ENCODE measurements at regions not wholly inside any gene's neighbourhood (a gene's known extent, or its start where the extent isn't known, plus 50 kb on each side); places are given as distances from the start of the nearest gene placed in this dataset.

DNA sequence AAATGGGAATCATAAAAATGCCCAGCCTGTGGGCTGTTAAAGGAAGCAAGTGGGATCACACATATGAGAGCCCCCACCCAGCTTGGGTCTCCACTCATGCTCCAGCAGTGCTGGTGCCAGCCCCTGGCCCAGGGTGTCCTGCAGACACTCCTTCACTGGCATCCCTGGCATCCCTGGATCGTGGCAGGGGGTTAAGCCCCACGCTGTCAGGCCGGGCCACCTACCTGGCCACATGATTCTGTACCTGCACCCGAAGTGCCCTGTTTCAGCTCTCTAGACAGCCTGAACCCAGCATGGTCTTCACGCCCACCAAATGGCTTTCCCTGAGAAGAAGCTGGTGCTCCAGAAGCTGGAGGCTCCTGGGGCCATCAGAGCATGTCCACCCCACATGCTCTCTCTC lies 137.4 kb downstream of the INHBB start:
- no peaks in the 10 kb centered on the region for H3K79me2 ChIP-seq (ENCODE audit: insufficient read depth, low read length)
- no peak overlapping the region for H2AFZ ChIP-seq (ENCODE audit: low read length)
- H3K36me3 ChIP-seq (replicated peaks in 1 of 2; ENCODE audit: control insufficient read depth in 1 of 2, insufficient read depth in 2 of 2, low read length in 2 of 2): no peaks in the 10 kb centered on the region
- ATAC-seq (no peak), FAIRE-seq (no peak), DNase-seq (ENCODE audit: low spot score) (no peak)
- no peaks in the 10 kb centered on the region for H3K9me3 ChIP-seq (ENCODE audit: low read length)
- ChIA-PET CTCF (ENCODE audit: low intra/inter-chr PET ratio, low total read pairs) (no interaction called here), POLR2A (interaction anchor here (1.0 kb wide), 1 partner anchor 17 kb away, joined by 10 read pairs; no protein-coding TSS in a partner anchor)
- TF ChIP-seq ZFP90 (CRISPR knock-in tag; IDR thresholded peaks at IDR 0.05; ENCODE audit: borderline replicate concordance): no peak
- no peak for TF ChIP-seq ZNF558 (CRISPR knock-in tag; IDR thresholded peaks at IDR 0.05; ENCODE audit: borderline replicate concordance)
- TF ChIP-seq KMT2B (CRISPR knock-in tag; IDR thresholded peaks at IDR 0.05): no peak
- TF ChIP-seq PAF1 (CRISPR knock-in tag; IDR thresholded peaks at IDR 0.05): no peak
- TF ChIP-seq ZNF572 (CRISPR knock-in tag; IDR thresholded peaks at IDR 0.05): no peak
- TF ChIP-seq, protein P1, sequence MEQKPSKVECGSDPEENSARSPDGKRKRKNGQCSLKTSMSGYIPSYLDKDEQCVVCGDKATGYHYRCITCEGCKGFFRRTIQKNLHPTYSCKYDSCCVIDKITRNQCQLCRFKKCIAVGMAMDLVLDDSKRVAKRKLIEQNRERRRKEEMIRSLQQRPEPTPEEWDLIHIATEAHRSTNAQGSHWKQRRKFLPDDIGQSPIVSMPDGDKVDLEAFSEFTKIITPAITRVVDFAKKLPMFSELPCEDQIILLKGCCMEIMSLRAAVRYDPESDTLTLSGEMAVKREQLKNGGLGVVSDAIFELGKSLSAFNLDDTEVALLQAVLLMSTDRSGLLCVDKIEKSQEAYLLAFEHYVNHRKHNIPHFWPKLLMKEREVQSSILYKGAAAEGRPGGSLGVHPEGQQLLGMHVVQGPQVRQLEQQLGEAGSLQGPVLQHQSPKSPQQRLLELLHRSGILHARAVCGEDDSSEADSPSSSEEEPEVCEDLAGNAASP (CRISPR knock-in tag; IDR thresholded peaks at IDR 0.05; ENCODE audit: borderline replicate concordance): no peak
- TF ChIP-seq MTA1 (CRISPR knock-in tag; IDR thresholded peaks at IDR 0.05; ENCODE audit: borderline replicate concordance): no peak
- TF ChIP-seq KDM2A (CRISPR knock-in tag; IDR thresholded peaks at IDR 0.05; ENCODE audit: borderline replicate concordance, low read depth): no peak
- BruUV-seq (replicated peaks): no TSS peak
- H3K9ac ChIP-seq (ENCODE audit: insufficient read depth, low read depth, low read length): no peak overlapping the region
- no peak overlapping the region for H3K4me2 ChIP-seq (ENCODE audit: low read depth, low read length)
- intact Hi-C loops (cut with micrococcal nuclease; ENCODE audit: unreplicated experiment): no loop called here
- H3K4me3 ChIP-seq (replicated peaks in 1 of 3; ENCODE audit: insufficient read depth in 1 of 3, low read depth in 2 of 3, low read length in 3 of 3): no peak overlapping the region
- no peaks in the 10 kb centered on the region for H4K20me1 ChIP-seq (ENCODE audit: insufficient read depth, low read length)
- 95% methylated on average over 5 of the region's 5 CpGs for WGBS (ENCODE audit: low lambda C conversion rate)
- H3K27ac ChIP-seq (ENCODE audit: extremely low read length, insufficient read depth, low read length): no peak overlapping the region
- no peaks in the 10 kb centered on the region; a peak in 2 of 5 replicates for H3K27me3 ChIP-seq (ENCODE audit: control insufficient read depth in 1 of 2, insufficient read depth in 2 of 2, low read length in 2 of 2)
- in situ Hi-C loops (cut with HindIII; ENCODE audit: extremely low pct_ligation_motif_present, low pct_unique_long_range_greater_than_20kb): no loop called here
- peaks cover 50% of the 10 kb centered on the region for H3K4me1 ChIP-seq (ENCODE audit: insufficient read depth, low read length)

GRCh38 chr2:120485096-120485495 lies 139.2 kb downstream of the INHBB start:
- no peaks in the 10 kb centered on the region for H3K79me2 ChIP-seq (ENCODE audit: insufficient read depth, low read length)
- H3K27ac ChIP-seq (ENCODE audit: extremely low read length, insufficient read depth, low read length): no peak overlapping the region
- ChIA-PET POLR2A (interaction anchor here (3.5 kb wide), 1 partner anchor 19 kb away, joined by 28 read pairs; no protein-coding TSS in a partner anchor), CTCF (ENCODE audit: low intra/inter-chr PET ratio, low total read pairs) (no interaction called here)
- FAIRE-seq (no peak), DNase-seq (ENCODE audit: low spot score) (no peak), ATAC-seq (no peak)
- no peaks in the 10 kb centered on the region for H3K9me3 ChIP-seq (ENCODE audit: low read length)
- no peak overlapping the region for H3K9ac ChIP-seq (ENCODE audit: insufficient read depth, low read depth, low read length)
- no peak overlapping the region for H2AFZ ChIP-seq (ENCODE audit: low read length)
- H3K4me2 ChIP-seq (ENCODE audit: low read depth, low read length): no peak overlapping the region
- H3K4me1 ChIP-seq (ENCODE audit: insufficient read depth, low read length): peaks cover 58% of the 10 kb centered on the region
- TF ChIP-seq HNRNPH1 (optimal IDR thresholded peaks at IDR 0.05; ENCODE audit: low read depth, low read length) (no peak), ZNF850 (CRISPR knock-in tag; conservative IDR thresholded peaks at IDR 0.05) (no peak), BRF2 (CRISPR knock-in tag; IDR thresholded peaks at IDR 0.05) (no peak)
- intact Hi-C loops (cut with micrococcal nuclease; ENCODE audit: unreplicated experiment) (no loop called here), in situ Hi-C loops (cut with HindIII; ENCODE audit: extremely low pct_ligation_motif_present, low pct_unique_long_range_greater_than_20kb) (no loop called here)
- H3K27me3 ChIP-seq (ENCODE audit: control insufficient read depth in 1 of 2, insufficient read depth in 2 of 2, low read length in 2 of 2): no peaks in the 10 kb centered on the region; a peak in 2 of 5 replicates
- H3K36me3 ChIP-seq (replicated peaks in 1 of 2; ENCODE audit: control insufficient read depth in 1 of 2, insufficient read depth in 2 of 2, low read length in 2 of 2): no peaks in the 10 kb centered on the region
- BruUV-seq (replicated peaks): no TSS peak
- no peaks in the 10 kb centered on the region for H4K20me1 ChIP-seq (ENCODE audit: insufficient read depth, low read length)
- WGBS (ENCODE audit: low lambda C conversion rate): 78% methylated on average over 6 of the region's 7 CpGs
- no peak overlapping the region for H3K4me3 ChIP-seq (replicated peaks in 1 of 3; ENCODE audit: insufficient read depth in 1 of 3, low read depth in 2 of 3, low read length in 3 of 3)
